ENCODE measurements at regions not wholly inside any gene's neighbourhood (a gene's known extent, or its start where the extent isn't known, plus 50 kb on each side); places are given as distances from the start of the nearest gene placed in this dataset.
A peak's percentile ranks its signal among the peaks of the same experiment; 100 is the strongest.

DNA sequence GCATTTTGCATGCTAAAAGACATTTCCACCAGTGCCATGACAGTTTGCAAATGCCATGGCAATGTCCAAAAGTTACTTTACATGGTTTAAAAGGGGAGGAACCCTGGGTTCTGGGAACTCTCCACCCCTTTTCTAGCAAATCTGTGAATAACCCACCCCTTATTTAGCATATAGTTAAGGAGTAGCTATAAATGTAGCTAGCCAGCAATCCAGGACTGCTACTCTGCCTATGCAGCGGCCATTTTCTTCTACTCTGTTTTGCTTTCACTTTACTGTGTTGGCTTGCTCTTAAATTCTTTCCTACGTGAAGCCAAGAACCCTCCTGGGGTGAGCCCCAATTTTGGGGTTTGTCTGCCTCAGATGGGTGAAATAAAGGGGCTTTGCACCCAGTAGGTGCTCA lies 141.0 kb downstream of the PTPN11 start:
- Histone ChIP-seq H3K27me3 (ENCODE audit: control insufficient read depth, insufficient read depth, low read length) (no peaks in the 10 kb centered on the region), H3K9me3 (ENCODE audit: control insufficient read depth, insufficient read depth, low read depth, low read length) (0 out of 2 replicates have a peak, but pooled peaks cover 2% of the 10 kb centered on the region), H3K27ac (ENCODE audit: low read depth, low read length) (no peak overlapping the region), H3K4me1 (ENCODE audit: control insufficient read depth, insufficient read depth, low read length) (no peaks in the 10 kb centered on the region), H3K4me3 (ENCODE audit: low read depth, low read length) (no peak overlapping the region), H3K9ac (ENCODE audit: low read length) (no peak overlapping the region), H3K36me3 (ENCODE audit: control insufficient read depth, insufficient read depth, low read length) (no peaks in the 10 kb centered on the region)

DNA sequence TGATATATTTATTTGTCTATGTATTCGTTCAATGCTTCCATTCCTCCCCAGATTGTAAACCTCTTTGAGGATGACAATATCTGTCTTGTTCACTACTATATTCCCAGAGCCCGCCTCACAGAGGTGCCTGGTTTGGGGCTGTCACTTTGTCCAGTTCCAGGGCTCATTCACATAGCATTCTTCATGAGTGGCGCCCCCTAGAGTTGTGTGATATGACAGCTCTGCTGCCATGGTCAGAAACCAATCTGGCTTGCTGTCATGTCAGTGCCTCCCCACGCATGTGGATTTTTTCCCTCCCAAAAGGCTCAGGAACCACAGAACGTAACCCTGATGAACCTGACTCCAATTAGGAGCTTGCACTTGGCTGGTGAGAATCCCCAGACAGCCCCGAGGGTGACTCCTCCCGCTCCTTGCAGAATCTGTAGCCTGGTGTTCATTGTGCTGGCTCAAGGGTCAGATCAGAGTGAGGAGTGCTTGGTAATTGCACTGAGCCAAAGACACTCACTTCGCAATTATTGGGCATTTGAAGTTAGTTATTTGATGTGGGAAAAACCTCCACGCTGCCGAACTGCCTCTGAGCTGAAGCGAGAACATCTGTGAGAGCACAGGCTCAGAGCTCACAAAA lies 145.5 kb downstream of the PTPN11 start:
- H3K4me1 ChIP-seq (ENCODE audit: control insufficient read depth, insufficient read depth, low read length), result no peaks in the 10 kb centered on the region
- H3K4me3 ChIP-seq (ENCODE audit: low read depth, low read length), result no peak overlapping the region
- no peak overlapping the region for H3K9ac ChIP-seq (ENCODE audit: low read length)
- H3K27ac ChIP-seq (ENCODE audit: low read depth, low read length), result no peak overlapping the region
- H3K27me3 ChIP-seq (ENCODE audit: control insufficient read depth, insufficient read depth, low read length), result no peaks in the 10 kb centered on the region
- no peaks in the 10 kb centered on the region for H3K36me3 ChIP-seq (ENCODE audit: control insufficient read depth, insufficient read depth, low read length)
- peaks cover 6% of the 10 kb centered on the region; the same call in 1 of the 2 replicates for H3K9me3 ChIP-seq (ENCODE audit: control insufficient read depth, insufficient read depth, low read depth, low read length)

GRCh38 chr12:112568641-112569040 lies 149.9 kb downstream of the PTPN11 start:
- H3K4me1 ChIP-seq (ENCODE audit: control insufficient read depth, insufficient read depth, low read length), result no peaks in the 10 kb centered on the region
- peaks cover 8% of the 10 kb centered on the region for H3K27me3 ChIP-seq (ENCODE audit: control insufficient read depth, insufficient read depth, low read length)

DNA sequence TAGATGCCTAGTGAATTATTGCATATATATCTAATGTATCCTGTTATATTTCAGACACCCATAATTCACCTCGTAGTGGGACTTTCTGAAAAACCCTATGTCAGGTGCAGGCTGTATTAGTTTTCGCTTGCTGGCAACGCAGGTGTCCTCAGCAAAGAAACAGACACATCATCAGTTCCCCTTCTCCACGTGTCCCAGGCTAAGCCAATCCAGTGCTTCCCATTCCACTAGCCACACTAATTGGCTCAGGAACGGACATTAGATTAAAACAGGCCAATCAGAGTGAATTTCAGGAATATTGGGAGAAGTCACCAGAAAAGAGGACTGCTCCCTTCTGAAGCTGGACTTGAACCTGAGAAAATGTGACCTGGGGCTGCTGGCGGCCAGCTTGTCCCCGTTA lies 151.3 kb downstream of the PTPN11 start:
- Histone ChIP-seq H3K9ac (ENCODE audit: low read length) (no peak overlapping the region), H3K4me1 (ENCODE audit: control insufficient read depth, insufficient read depth, low read length) (no peaks in the 10 kb centered on the region), H3K9me3 (ENCODE audit: control insufficient read depth, insufficient read depth, low read depth, low read length) (peaks cover 4% of the 10 kb centered on the region; the same call in 1 of the 2 replicates), H3K36me3 (ENCODE audit: control insufficient read depth, insufficient read depth, low read length) (no peaks in the 10 kb centered on the region), H3K27ac (ENCODE audit: low read depth, low read length) (no peak overlapping the region), H3K4me3 (ENCODE audit: low read depth, low read length) (no peak overlapping the region), H3K27me3 (ENCODE audit: control insufficient read depth, insufficient read depth, low read length) (peaks cover 17% of the 10 kb centered on the region)

More at GRCh38 chr12:112568641-112569040, 149.9 kb downstream of the PTPN11 start:
- Histone ChIP-seq H3K36me3 (ENCODE audit: control insufficient read depth, insufficient read depth, low read length) (no peaks in the 10 kb centered on the region), H3K4me3 (ENCODE audit: low read depth, low read length) (no peak overlapping the region), H3K9ac (ENCODE audit: low read length) (no peak overlapping the region), H3K27ac (ENCODE audit: low read depth, low read length) (no peak overlapping the region), H3K9me3 (ENCODE audit: control insufficient read depth, insufficient read depth, low read depth, low read length) (peaks cover 4% of the 10 kb centered on the region; the same call in 1 of the 2 replicates)

DNA sequence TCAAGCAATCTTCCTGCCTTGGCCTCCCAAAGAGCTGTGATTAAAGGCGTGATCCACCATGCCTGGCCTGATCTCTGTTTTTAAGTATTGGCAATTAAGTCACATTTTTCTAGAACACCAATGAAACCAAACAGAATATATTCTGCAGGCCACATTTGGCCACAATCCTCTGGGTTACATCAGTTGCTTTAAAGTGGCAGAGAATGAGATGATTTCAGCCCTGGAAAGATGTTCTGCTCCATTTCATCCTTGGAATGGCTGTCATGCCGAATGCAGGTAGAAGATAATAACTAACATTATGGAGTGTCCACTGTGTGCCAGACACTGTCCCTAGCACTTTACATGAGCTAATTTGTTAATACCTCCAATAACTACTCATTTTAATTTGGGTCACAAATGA lies 154.4 kb downstream of the PTPN11 start:
- Histone ChIP-seq H3K36me3 (ENCODE audit: control insufficient read depth, insufficient read depth, low read length) (no peaks in the 10 kb centered on the region), H3K27ac (ENCODE audit: low read depth, low read length) (no peak overlapping the region), H3K27me3 (ENCODE audit: control insufficient read depth, insufficient read depth, low read length) (peaks cover 28% of the 10 kb centered on the region), H3K9ac (ENCODE audit: low read length) (no peak overlapping the region), H3K9me3 (ENCODE audit: control insufficient read depth, insufficient read depth, low read depth, low read length) (no peaks in the 10 kb centered on the region), H3K4me3 (ENCODE audit: low read depth, low read length) (no peak overlapping the region), H3K4me1 (ENCODE audit: control insufficient read depth, insufficient read depth, low read length) (peaks cover 19% of the 10 kb centered on the region)

GRCh38 chr12:112574896-112575558 lies 156.3 kb downstream of the PTPN11 start:
- H3K27me3 ChIP-seq (ENCODE audit: control insufficient read depth, insufficient read depth, low read length), result peaks cover 28% of the 10 kb centered on the region
- H3K27ac ChIP-seq (ENCODE audit: low read depth, low read length), result no peak overlapping the region
- peak overlapping the region; percentile 56 for H3K9ac ChIP-seq (ENCODE audit: low read length)
- no peaks in the 10 kb centered on the region for H3K36me3 ChIP-seq (ENCODE audit: control insufficient read depth, insufficient read depth, low read length)
- H3K4me1 ChIP-seq (ENCODE audit: control insufficient read depth, insufficient read depth, low read length), result peaks cover 23% of the 10 kb centered on the region
- H3K4me3 ChIP-seq (ENCODE audit: low read depth, low read length), result peak overlapping the region; percentile 66
- no peaks in the 10 kb centered on the region for H3K9me3 ChIP-seq (ENCODE audit: control insufficient read depth, insufficient read depth, low read depth, low read length)

GRCh38 chr12:112575559-112576067 lies 156.9 kb downstream of the PTPN11 start:
- Histone ChIP-seq H3K9me3 (ENCODE audit: control insufficient read depth, insufficient read depth, low read depth, low read length) (no peaks in the 10 kb centered on the region), H3K4me1 (ENCODE audit: control insufficient read depth, insufficient read depth, low read length) (peaks cover 23% of the 10 kb centered on the region), H3K4me3 (ENCODE audit: low read depth, low read length) (peak overlapping the region; percentile 66), H3K9ac (ENCODE audit: low read length) (no peak overlapping the region), H3K36me3 (ENCODE audit: control insufficient read depth, insufficient read depth, low read length) (no peaks in the 10 kb centered on the region), H3K27ac (ENCODE audit: low read depth, low read length) (no peak overlapping the region), H3K27me3 (ENCODE audit: control insufficient read depth, insufficient read depth, low read length) (peaks cover 28% of the 10 kb centered on the region)

DNA sequence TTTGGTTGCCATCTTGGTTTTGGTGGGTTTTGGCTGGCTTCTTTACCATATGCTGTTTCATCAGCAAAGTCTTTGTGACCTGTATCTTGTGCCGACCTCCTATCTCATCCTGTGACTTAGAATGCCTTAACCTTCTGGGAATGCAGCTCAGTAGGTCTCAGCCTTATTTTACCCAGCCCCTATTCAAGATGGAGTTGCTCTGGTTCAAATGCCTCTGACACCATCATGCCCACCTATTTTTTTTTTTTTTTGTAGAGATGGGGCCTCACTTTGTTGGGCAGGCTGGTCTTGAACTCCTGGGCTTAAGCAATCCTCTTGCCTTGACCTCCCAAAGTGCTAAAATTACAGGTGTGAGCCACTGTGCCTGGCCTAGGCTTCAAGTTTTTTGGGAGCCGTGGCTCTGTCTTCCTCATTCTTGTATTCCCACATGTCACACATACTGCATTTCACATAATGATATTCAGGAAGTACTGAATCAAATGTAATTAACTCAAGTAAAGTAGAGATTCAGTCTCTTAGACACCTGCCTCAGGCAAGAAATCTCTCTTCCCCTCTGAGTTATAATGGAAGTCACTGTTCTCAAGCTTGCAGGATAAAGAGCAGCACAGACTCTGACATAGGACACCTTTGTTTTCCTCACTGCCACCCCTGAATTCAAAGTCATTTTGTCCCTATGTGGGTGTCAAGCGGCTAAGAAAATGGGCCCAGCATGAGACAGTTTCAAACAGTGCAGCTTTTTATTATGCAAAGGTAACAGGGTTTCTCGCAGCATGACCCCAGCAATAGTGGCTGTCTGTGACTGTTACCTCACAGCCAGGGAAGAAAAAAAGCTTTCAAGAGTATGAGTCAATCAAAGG lies 159.0 kb downstream of the PTPN11 start:
- Histone ChIP-seq H3K9ac (ENCODE audit: low read length) (peak overlapping the region; percentile 20), H3K27me3 (ENCODE audit: control insufficient read depth, insufficient read depth, low read length) (peaks cover 28% of the 10 kb centered on the region), H3K27ac (ENCODE audit: low read depth, low read length) (peak overlapping the region; percentile 55; the same call in 1 of the 2 replicates), H3K4me3 (ENCODE audit: low read depth, low read length) (no peak overlapping the region), H3K9me3 (ENCODE audit: control insufficient read depth, insufficient read depth, low read depth, low read length) (no peaks in the 10 kb centered on the region), H3K36me3 (ENCODE audit: control insufficient read depth, insufficient read depth, low read length) (no peaks in the 10 kb centered on the region), H3K4me1 (ENCODE audit: control insufficient read depth, insufficient read depth, low read length) (peaks cover 23% of the 10 kb centered on the region)

DNA sequence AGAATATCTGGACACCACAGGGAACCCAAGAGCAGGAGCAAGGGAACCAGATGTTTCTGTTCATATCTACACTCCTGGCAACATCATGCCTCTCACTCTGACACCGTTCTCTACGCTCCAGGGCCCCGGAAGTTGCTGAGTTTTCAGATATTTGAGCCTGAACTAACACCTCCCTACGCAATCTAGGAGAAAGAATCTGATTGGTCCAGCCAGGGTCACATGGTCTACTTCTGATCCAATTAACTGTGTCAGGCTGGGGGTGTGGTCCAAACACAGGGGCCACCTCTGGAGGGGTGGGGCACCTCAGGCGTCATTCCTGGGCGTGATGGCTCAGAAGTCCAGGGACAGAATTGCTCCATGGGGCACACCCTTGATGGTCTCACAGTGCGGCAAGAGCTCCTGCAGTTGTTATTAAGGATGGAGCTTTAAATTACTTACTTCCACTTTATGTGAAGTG lies 165.5 kb downstream of the PTPN11 start:
- Histone ChIP-seq H3K9ac (ENCODE audit: low read length) (no peak overlapping the region), H3K36me3 (ENCODE audit: control insufficient read depth, insufficient read depth, low read length) (no peaks in the 10 kb centered on the region), H3K9me3 (ENCODE audit: control insufficient read depth, insufficient read depth, low read depth, low read length) (no peaks in the 10 kb centered on the region), H3K27me3 (ENCODE audit: control insufficient read depth, insufficient read depth, low read length) (peaks cover 32% of the 10 kb centered on the region), H3K4me1 (ENCODE audit: control insufficient read depth, insufficient read depth, low read length) (no peaks in the 10 kb centered on the region), H3K4me3 (ENCODE audit: low read depth, low read length) (no peak overlapping the region), H3K27ac (ENCODE audit: low read depth, low read length) (no peak overlapping the region)

DNA sequence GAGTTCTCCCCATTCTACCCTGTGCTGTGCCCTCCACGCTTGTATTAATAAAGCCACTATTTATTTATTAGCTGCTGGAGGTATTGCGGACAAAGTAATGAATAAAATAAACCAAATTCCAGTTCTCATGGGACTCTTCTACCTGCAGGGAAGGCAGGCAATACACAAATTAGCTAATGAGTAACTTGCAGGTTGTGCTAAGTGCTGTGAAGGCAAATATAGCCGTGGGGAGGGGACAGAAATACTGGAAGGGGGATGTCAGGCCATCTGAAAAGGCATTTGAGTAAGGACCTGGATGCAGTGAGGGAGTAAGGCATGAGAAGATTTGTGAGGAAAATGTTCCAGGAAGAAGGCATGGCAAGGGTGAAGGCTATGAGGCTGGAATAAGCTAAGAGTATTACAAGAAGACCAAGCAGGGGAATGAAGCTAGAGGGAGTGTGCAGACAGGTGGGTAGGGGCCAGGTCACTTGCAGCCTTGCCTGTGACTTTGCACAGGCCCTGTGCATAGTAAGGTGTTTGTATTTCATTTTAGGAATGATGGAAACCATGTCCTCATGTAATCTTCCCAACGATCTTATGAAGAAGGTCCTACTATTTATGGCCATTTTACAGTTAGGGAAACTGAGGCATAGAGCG lies 167.5 kb downstream of the PTPN11 start:
- H3K27me3 ChIP-seq (ENCODE audit: control insufficient read depth, insufficient read depth, low read length), result peaks cover 37% of the 10 kb centered on the region

More for the DNA sequence above, 167.5 kb downstream of the PTPN11 start:
- Histone ChIP-seq H3K36me3 (ENCODE audit: control insufficient read depth, insufficient read depth, low read length) (no peaks in the 10 kb centered on the region), H3K4me1 (ENCODE audit: control insufficient read depth, insufficient read depth, low read length) (0 out of 2 replicates have a peak, but pooled peaks cover 4% of the 10 kb centered on the region), H3K9me3 (ENCODE audit: control insufficient read depth, insufficient read depth, low read depth, low read length) (no peaks in the 10 kb centered on the region), H3K9ac (ENCODE audit: low read length) (no peak overlapping the region), H3K4me3 (ENCODE audit: low read depth, low read length) (no peak overlapping the region), H3K27ac (ENCODE audit: low read depth, low read length) (no peak overlapping the region)
